Sigmoid colon (tissue), 4 donors: ENCODE measurements at regions not wholly inside any gene's neighbourhood (a gene's known extent, or its start where the extent isn't known, plus 50 kb on each side); places are given as distances from the start of the nearest gene placed in this dataset.

Experiments
- POLR2A ChIP-seq, 2 donors: fragments of 450-650 bp; IDR thresholded peaks; one replicate each; pipeline ENCODE4 v1.6.1; 2016; ENCODE audit warnings: antibody characterized with exemption in 2 of 2, mild to moderate bottlenecking in 2 of 2, moderate library complexity in 2 of 2
- POLR2AphosphoS5 ChIP-seq, 4 donors: sonication (generic); formaldehyde crosslinking; IDR thresholded peaks; one replicate each; pipeline ENCODE4 v1.6.1; 2017; ENCODE audit warnings: antibody characterized with exemption in 4 of 4

GRCh38 chr17:62870552-62870971, 62.4 kb upstream of the MARCHF10 start:
- TF ChIP-seq POLR2AphosphoS5 (IDR thresholded peaks at IDR 0.05): no peak
- no peak for TF ChIP-seq POLR2A (IDR thresholded peaks at IDR 0.05)
